Osteoblast (primary cell): ENCODE measurements at regions not wholly inside any gene's neighbourhood (a gene's known extent, or its start where the extent isn't known, plus 50 kb on each side); places are given as distances from the start of the nearest gene placed in this dataset.

ENCODE experiments used
- DNase-seq: peaks from one replicate; pipeline ENCODE4 v3.0.0; 2011; ENCODE audit warnings: low spot score, mixed read lengths; ENCODE audit not compliant: insufficient read length; ENCODE audit errors: missing footprints
- H2AFZ ChIP-seq: 2 replicates; pipeline ENCODE4 v1.6.0; 2011; ENCODE audit warnings: mild to moderate bottlenecking, low read length
- H3K27ac ChIP-seq: 2 replicates; pipeline ENCODE4 v1.5.1; 2011; ENCODE audit warnings: mild to moderate bottlenecking, low read depth, low read length, moderate library complexity
- H3K27me3 ChIP-seq: 2 replicates; pipeline ENCODE4 v1.6.0; 2012; ENCODE audit warnings: mild to moderate bottlenecking, control low read depth, inconsistent platforms, low read length, moderate library complexity; ENCODE audit not compliant: insufficient read depth
- H3K36me3 ChIP-seq: 2 replicates; pipeline ENCODE4 v1.5.1; 2011; ENCODE audit warnings: mild to moderate bottlenecking, low read length, control low read depth, moderate library complexity; ENCODE audit not compliant: insufficient read depth
- H3K4me1 ChIP-seq: 2 replicates; pipeline ENCODE4 v1.5.1; 2011; ENCODE audit warnings: mild to moderate bottlenecking, low read length, control low read depth, moderate library complexity; ENCODE audit not compliant: insufficient read depth
- H3K4me2 ChIP-seq: 2 replicates; pipeline ENCODE4 v1.6.0; 2011; ENCODE audit warnings: mild to moderate bottlenecking, low read length; ENCODE audit not compliant: insufficient read depth
- H3K4me3 ChIP-seq: fragments of 200-600 bp; sonication (generic); 3 replicates; pipeline ENCODE4 v1.5.1; 2012; ENCODE audit warnings: mild to moderate bottlenecking, low read length, inconsistent platforms; ENCODE audit not compliant: insufficient read depth
- H3K79me2 ChIP-seq: 2 replicates; pipeline ENCODE4 v1.6.0; 2012; ENCODE audit warnings: mild to moderate bottlenecking, low read length, control low read depth, inconsistent platforms; ENCODE audit not compliant: insufficient read depth
- H3K9me3 ChIP-seq: 2 replicates; pipeline ENCODE4 v1.5.1; 2011; ENCODE audit warnings: low read depth, low read length, control low read depth
- H4K20me1 ChIP-seq: 2 replicates; pipeline ENCODE4 v1.6.0; 2012; ENCODE audit warnings: mild to moderate bottlenecking, low read length, control low read depth; ENCODE audit not compliant: insufficient read depth
- CTCF ChIP-seq: IDR thresholded peaks from 2 replicates; pipeline ENCODE4 v1.5.1; 2011; ENCODE audit warnings: mild to moderate bottlenecking, low read depth, low read length, moderate library complexity; ENCODE audit errors: extremely low read depth

GRCh38 chr10:60710041-60710440 is 68.2 kb upstream of the CDK1 start:
- peaks cover 3% of the 10 kb centered on the region for H3K27me3 ChIP-seq
- no peak for TF ChIP-seq CTCF
- no peaks in the 10 kb centered on the region for H3K79me2 ChIP-seq
- no peak overlapping the region for H3K27ac ChIP-seq
- no peaks in the 10 kb centered on the region for H3K9me3 ChIP-seq
- no peak for DNase-seq
- H3K36me3 ChIP-seq = no peaks in the 10 kb centered on the region
- H2AFZ ChIP-seq = no peak overlapping the region
- no peaks in the 10 kb centered on the region for H4K20me1 ChIP-seq
- H3K4me3 ChIP-seq = no peak overlapping the region
- no peak overlapping the region for H3K4me2 ChIP-seq
- H3K4me1 ChIP-seq = no peaks in the 10 kb centered on the region

GRCh38 chr10:60708666-60709065 is 69.6 kb upstream of the CDK1 start:
- Histone ChIP-seq H4K20me1 (no peaks in the 10 kb centered on the region), H3K4me2 (no peak overlapping the region), H3K27me3 (peaks cover 3% of the 10 kb centered on the region), H3K4me3 (no peak overlapping the region), H3K4me1 (no peaks in the 10 kb centered on the region), H3K9me3 (no peaks in the 10 kb centered on the region), H3K27ac (no peak overlapping the region), H2AFZ (no peak overlapping the region), H3K79me2 (no peaks in the 10 kb centered on the region), H3K36me3 (no peaks in the 10 kb centered on the region)
- DNase-seq = no peak
- TF ChIP-seq CTCF = no peak

- H3K79me2 ChIP-seq = no peaks in the 10 kb centered on the region
- no peaks in the 10 kb centered on the region for H4K20me1 ChIP-seq
- DNase-seq = no peak
- no peak overlapping the region for H3K27ac ChIP-seq
- no peak overlapping the region for H3K4me3 ChIP-seq
- H3K9me3 ChIP-seq = no peaks in the 10 kb centered on the region
- H3K4me2 ChIP-seq = no peak overlapping the region
- no peaks in the 10 kb centered on the region for H3K36me3 ChIP-seq
- H3K4me1 ChIP-seq = no peaks in the 10 kb centered on the region
- H2AFZ ChIP-seq = no peak overlapping the region
- TF ChIP-seq CTCF = no peak
- peaks cover 3% of the 10 kb centered on the region for H3K27me3 ChIP-seq
Measured at GRCh38 chr10:60707841-60708240, 70.4 kb upstream of the CDK1 start.

GRCh38 chr10:60706146-60706545 is 72.1 kb upstream of the CDK1 start:
- H3K4me1 ChIP-seq = no peaks in the 10 kb centered on the region
- DNase-seq = no peak
- H3K4me2 ChIP-seq = no peak overlapping the region
- H3K79me2 ChIP-seq = no peaks in the 10 kb centered on the region
- no peaks in the 10 kb centered on the region for H4K20me1 ChIP-seq
- no peak for TF ChIP-seq CTCF
- no peaks in the 10 kb centered on the region for H3K36me3 ChIP-seq
- no peak overlapping the region for H3K27ac ChIP-seq
- H2AFZ ChIP-seq = no peak overlapping the region
- no peak overlapping the region for H3K4me3 ChIP-seq
- peaks cover 3% of the 10 kb centered on the region for H3K27me3 ChIP-seq
- H3K9me3 ChIP-seq = no peaks in the 10 kb centered on the region
